C4-2B (cell line): ENCODE measurements at regions not wholly inside any gene's neighbourhood (a gene's known extent, or its start where the extent isn't known, plus 50 kb on each side); places are given as distances from the start of the nearest gene placed in this dataset.
"Not testable (repeated sequence)": the region's sequence is repeated elsewhere in the genome, so short reads cannot be mapped to it uniquely, and the experiment has no call there.

Source experiments
- H3K27ac ChIP-seq: fragments of 450-650 bp; 2 replicates; pipeline ENCODE4 v1.5.1; 2017
- ZFX ChIP-seq: fragments of 450-650 bp; IDR thresholded peaks from 2 replicates; pipeline ENCODE4 v1.6.1; 2017
- TF ChIP-seq, protein P1 (sequence below): fragments of 450-650 bp; conservative IDR thresholded peaks from 2 replicates; pipeline ENCODE4 v1.5.1; 2017; ENCODE audit warnings: mild to moderate bottlenecking

DNA sequence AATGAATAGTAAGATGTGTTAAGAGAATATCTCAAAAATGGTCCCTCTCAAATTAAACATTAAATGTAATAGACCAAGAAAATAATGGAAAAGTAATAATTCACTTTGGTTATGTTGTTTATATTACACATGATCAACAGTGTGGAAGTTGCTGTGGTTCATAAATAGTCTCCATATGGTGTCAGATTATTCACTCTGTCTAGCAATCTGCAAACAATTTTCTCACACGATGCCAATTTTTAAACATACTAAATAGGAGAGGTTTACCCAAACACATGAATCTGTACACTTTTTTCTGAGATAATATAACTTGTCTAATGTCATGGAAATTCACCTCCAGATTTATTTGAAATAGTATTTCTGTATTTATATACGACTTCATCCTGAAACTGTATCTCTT is 217.4 kb upstream of the FBXL7 start:
- TF ChIP-seq, protein P1, sequence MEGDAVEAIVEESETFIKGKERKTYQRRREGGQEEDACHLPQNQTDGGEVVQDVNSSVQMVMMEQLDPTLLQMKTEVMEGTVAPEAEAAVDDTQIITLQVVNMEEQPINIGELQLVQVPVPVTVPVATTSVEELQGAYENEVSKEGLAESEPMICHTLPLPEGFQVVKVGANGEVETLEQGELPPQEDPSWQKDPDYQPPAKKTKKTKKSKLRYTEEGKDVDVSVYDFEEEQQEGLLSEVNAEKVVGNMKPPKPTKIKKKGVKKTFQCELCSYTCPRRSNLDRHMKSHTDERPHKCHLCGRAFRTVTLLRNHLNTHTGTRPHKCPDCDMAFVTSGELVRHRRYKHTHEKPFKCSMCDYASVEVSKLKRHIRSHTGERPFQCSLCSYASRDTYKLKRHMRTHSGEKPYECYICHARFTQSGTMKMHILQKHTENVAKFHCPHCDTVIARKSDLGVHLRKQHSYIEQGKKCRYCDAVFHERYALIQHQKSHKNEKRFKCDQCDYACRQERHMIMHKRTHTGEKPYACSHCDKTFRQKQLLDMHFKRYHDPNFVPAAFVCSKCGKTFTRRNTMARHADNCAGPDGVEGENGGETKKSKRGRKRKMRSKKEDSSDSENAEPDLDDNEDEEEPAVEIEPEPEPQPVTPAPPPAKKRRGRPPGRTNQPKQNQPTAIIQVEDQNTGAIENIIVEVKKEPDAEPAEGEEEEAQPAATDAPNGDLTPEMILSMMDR = no peak
- TF ChIP-seq ZFX = no peak
- no peak overlapping the region for H3K27ac ChIP-seq

DNA sequence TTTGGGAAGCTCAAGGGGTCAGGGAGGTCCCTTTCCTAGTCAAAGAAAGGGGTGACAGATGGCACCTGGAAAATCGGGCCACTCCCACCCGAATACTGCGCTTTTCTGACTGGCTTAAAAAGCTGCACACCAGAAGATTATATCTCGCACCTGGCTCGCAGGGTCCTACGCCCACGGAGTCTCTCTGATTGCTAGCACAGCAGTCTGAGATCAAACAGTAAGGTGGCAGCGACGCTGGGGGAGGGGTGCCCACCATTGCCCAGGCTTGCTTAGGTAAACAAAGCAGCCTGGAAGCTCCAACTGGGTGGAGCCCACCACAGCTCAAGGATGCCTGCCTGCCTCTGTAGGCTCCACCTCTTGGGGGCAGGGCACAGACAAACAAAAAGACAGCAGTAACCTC is 228.4 kb upstream of the FBXL7 start:
- not testable (repeated sequence) for H3K27ac ChIP-seq

DNA sequence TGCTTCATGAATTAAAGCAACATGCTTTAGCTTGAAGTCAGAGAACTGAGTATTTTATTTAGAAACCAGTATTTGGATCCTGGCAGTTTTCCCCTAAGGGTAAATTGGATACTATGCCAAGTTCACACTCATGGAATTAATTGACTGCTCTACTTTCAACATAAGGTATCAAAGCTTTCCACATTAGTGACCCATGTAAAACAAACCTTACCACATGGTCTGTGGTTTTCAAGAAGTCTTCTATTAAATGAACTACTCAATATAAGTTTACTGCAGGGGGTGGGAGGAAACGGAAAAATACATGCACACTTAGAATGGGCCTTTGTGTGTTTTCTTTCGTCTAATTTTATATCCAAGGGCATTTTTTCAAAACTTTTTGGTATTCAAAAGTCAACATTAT is 232.0 kb upstream of the FBXL7 start:
- TF ChIP-seq, protein P1 = no peak
- H3K27ac ChIP-seq = no peak overlapping the region

DNA sequence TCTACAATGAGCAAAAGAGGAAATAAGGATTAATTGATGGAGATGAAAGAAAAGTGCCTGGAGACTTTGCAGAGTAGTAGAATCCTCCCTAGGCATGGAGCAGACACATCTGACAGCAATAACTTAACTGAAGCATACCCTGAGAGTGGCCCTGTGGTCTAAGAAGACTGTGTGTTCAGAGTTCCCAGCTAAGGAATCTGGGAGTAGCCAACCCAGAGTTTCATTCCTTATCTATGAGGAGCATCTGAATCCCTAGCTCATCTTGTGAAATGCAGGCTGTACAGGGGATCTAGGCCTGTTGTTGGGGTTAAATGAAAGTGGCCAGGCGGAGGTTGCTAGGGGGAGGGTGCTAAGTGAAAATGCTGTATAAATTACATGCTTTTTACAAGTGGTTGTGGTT is 233.1 kb upstream of the FBXL7 start:
- TF ChIP-seq ZFX = no peak
- TF ChIP-seq, protein P1 = no peak
- H3K27ac ChIP-seq = no peak overlapping the region

DNA sequence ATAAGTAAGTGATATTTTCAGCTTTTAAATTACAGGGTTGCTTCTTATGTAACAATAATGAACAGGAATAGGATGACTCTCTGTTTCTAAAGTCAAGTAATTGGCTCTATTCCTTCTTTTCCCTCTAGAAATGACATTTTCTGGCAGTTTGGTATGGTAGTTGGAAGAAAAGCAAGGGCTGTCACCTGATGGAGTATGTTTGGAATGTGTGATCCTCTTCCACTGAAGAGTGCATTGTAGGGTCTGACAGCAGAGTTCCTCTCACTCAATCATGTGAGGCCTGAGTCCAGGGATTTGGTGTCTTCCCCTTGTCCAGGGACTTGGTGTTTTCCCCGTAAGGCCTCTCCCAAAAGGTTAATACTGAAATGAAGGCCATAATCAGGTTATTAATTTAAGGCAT is 233.8 kb upstream of the FBXL7 start:
- H3K27ac ChIP-seq = no peak overlapping the region
- TF ChIP-seq, protein P1 = no peak
- no peak for TF ChIP-seq ZFX

DNA sequence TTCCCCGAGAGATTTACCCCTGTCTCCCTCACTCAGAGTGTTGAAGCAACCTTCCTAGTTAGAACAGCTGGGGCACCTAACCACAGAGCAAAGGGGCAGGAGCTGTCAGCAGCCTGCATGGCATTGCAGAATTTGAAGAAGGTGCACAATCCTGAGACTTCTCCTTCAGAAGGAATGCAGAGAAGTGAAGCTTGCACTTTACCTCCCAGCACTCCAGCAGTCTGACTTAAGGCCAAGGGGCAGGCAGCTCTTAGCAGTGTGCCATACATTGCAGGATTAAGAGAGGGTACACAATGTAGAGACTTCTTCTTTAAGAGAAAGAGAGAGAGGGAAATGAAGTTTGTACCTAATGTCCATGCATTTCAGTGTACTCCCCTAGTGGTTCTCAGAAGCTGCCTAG is 236.0 kb upstream of the FBXL7 start:
- no peak for TF ChIP-seq ZFX
- TF ChIP-seq, protein P1 = no peak
- no peak overlapping the region for H3K27ac ChIP-seq

DNA sequence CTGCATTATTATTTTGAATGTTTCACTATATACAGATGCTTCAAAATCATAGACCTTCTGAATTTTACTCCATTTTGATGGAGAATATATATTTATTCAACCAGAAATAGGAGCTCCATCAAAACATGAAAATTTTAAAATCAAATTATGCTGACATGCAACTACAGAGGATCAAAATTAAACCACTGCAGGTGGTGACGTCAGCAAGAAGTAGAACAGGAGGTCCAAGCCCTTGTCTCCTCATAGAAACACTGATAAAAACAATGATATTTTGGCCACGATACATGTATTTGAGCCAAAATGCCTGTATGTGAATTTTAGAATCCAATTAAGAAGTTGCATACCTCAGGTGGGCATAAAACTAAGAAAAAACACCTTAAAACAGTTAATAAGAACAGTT is 236.6 kb upstream of the FBXL7 start:
- no peak for TF ChIP-seq ZFX
- TF ChIP-seq, protein P1 = no peak
- H3K27ac ChIP-seq = no peak overlapping the region

DNA sequence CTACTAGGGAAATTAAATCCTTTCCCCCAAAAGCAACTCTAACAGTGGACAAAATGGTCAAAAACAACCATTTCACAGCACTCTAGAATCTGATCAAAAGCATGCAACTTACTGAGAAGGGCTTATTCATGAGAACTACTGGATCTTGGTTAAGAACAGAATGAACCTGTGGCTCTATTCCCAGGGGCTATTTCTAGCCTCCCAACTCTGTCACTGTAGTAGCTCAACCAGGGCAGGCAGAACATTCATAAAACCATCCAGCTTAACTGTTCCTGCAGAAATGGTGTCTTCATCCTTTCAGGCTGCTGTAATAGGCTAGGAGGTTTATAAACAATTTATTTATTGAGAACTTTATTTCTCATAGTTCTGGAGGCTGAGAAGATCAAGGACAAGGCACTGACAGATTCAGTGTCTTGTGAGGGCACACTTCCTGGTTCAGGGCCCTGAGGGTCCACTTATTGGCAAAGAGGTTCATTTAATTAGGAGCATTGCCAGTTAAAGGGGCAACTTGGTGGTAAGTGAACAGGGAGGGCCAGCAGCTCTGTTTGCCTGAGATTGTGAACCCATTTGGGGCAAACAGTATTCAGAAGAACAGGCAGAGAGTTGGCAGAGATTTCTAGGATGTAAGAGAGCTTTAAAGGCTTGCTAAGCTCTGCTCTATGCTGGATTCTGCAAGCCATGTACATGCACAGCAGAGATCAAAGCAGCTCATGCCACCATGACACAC is 238.5 kb upstream of the FBXL7 start:
- TF ChIP-seq ZFX = no peak
- TF ChIP-seq, protein P1 = no peak
- no peak overlapping the region for H3K27ac ChIP-seq
